Skeletal muscle satellite cell (primary cell): ENCODE measurements at regions not wholly inside any gene's neighbourhood (a gene's known extent, or its start where the extent isn't known, plus 50 kb on each side); places are given as distances from the start of the nearest gene placed in this dataset.

Experiments
- H3K27me3 ChIP-seq: 2 replicates; pipeline ENCODE4 v1.7.0; 2013; ENCODE audit warnings: low read length; ENCODE audit not compliant: control insufficient read depth, insufficient read depth
- H3K36me3 ChIP-seq: 2 replicates; pipeline ENCODE4 v1.7.0; 2013; ENCODE audit warnings: mild to moderate bottlenecking, control low read depth, low read length; ENCODE audit not compliant: insufficient read depth
- H3K4me1 ChIP-seq: 2 replicates; pipeline ENCODE4 v1.7.0; 2013; ENCODE audit warnings: low read length; ENCODE audit not compliant: control insufficient read depth, insufficient read depth
- H3K4me2 ChIP-seq: 2 replicates; pipeline ENCODE4 v1.7.0; 2013; ENCODE audit warnings: mild to moderate bottlenecking, low read length
- H3K4me3 ChIP-seq: 2 replicates; pipeline ENCODE4 v1.7.0; 2013; ENCODE audit warnings: low read length
- H3K9ac ChIP-seq: 2 replicates; pipeline ENCODE4 v1.7.0; 2013; ENCODE audit warnings: mild to moderate bottlenecking, low read depth, low read length, moderate library complexity
- H3K9me3 ChIP-seq: replicated peaks from 2 replicates; pipeline ENCODE4 v1.7.0; 2013; ENCODE audit warnings: mild to moderate bottlenecking, control low read depth, low read length

GRCh38 chr11:81380395-81380794 is 1353.3 kb downstream of the FAM181B start:
- peaks cover 8% of the 10 kb centered on the region for H3K9me3 ChIP-seq
- no peaks in the 10 kb centered on the region for H3K27me3 ChIP-seq
- no peak overlapping the region for H3K9ac ChIP-seq
- H3K4me3 ChIP-seq = no peak overlapping the region
- no peaks in the 10 kb centered on the region for H3K4me1 ChIP-seq
- no peaks in the 10 kb centered on the region for H3K36me3 ChIP-seq
- no peak overlapping the region for H3K4me2 ChIP-seq

- Histone ChIP-seq H3K9me3 (peaks cover 8% of the 10 kb centered on the region), H3K4me2 (no peak overlapping the region), H3K4me1 (no peaks in the 10 kb centered on the region), H3K27me3 (no peaks in the 10 kb centered on the region), H3K9ac (no peak overlapping the region), H3K4me3 (no peak overlapping the region), H3K36me3 (no peaks in the 10 kb centered on the region)
Measured at GRCh38 chr11:81377418-81377817, 1356.2 kb downstream of the FAM181B start.

DNA sequence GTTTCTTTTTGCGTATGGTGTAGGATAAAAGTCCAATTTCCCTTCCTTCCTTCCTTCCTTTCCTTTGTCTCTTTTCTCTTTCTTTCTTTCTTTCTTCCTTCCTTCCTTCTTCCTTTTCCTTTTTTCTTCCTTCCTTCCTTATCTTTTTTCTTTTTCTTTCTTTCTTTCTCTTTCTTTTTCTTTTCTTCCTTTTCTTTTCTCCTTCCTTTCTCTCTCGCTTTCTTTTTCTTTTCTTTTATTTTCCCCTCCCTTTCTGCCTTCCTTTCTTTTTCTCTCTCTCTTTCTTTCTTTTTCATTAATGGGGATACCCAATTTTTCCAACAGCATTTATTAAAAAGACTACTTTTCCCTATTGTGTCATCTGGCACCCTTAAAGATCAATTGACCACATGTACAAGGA is 1359.7 kb downstream of the FAM181B start:
- H3K4me1 ChIP-seq = no peaks in the 10 kb centered on the region
- H3K9ac ChIP-seq = no peak overlapping the region
- no peaks in the 10 kb centered on the region for H3K36me3 ChIP-seq
- H3K4me3 ChIP-seq = no peak overlapping the region
- H3K27me3 ChIP-seq = no peaks in the 10 kb centered on the region
- H3K4me2 ChIP-seq = no peak overlapping the region
- peaks cover 5% of the 10 kb centered on the region for H3K9me3 ChIP-seq

DNA sequence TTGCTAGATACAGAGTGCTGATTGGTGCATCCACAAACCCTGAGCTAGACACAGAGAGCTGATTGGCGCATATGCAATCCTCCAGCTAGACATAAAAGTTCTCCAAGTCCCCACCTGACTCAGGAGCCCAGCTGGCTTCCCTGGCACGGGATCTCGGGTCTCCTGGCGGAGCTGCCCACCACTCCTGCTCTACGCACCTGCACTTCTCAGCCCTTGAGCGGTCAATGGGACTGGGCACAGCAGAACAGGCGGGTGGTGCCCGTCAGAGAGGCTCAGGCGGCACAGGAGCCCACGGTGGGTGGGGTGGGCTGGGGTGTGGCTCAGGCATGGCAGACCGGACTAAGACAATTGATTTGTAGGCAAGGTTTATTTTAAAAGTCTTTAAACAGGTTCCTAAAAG is 1365.5 kb downstream of the FAM181B start:
- no peak overlapping the region for H3K4me3 ChIP-seq
- H3K9me3 ChIP-seq = peaks cover 2% of the 10 kb centered on the region
- no peak overlapping the region for H3K9ac ChIP-seq
- no peaks in the 10 kb centered on the region for H3K4me1 ChIP-seq
- no peaks in the 10 kb centered on the region for H3K36me3 ChIP-seq
- no peaks in the 10 kb centered on the region for H3K27me3 ChIP-seq
- no peak overlapping the region for H3K4me2 ChIP-seq

GRCh38 chr11:81365496-81365895 is 1368.2 kb downstream of the FAM181B start:
- H3K4me3 ChIP-seq = no peak overlapping the region
- no peaks in the 10 kb centered on the region for H3K27me3 ChIP-seq
- H3K4me1 ChIP-seq = no peaks in the 10 kb centered on the region
- H3K4me2 ChIP-seq = no peak overlapping the region
- no peaks in the 10 kb centered on the region for H3K36me3 ChIP-seq
- H3K9ac ChIP-seq = no peak overlapping the region
- H3K9me3 ChIP-seq = peaks cover 2% of the 10 kb centered on the region

- H3K9me3 ChIP-seq = no peaks in the 10 kb centered on the region
- H3K36me3 ChIP-seq = no peaks in the 10 kb centered on the region
- H3K9ac ChIP-seq = no peak overlapping the region
- no peaks in the 10 kb centered on the region for H3K27me3 ChIP-seq
- H3K4me2 ChIP-seq = no peak overlapping the region
- no peaks in the 10 kb centered on the region for H3K4me1 ChIP-seq
- no peak overlapping the region for H3K4me3 ChIP-seq
Measured at GRCh38 chr11:81359476-81359875, 1374.2 kb downstream of the FAM181B start.

- Histone ChIP-seq H3K4me2 (no peak overlapping the region), H3K9me3 (peaks cover 2% of the 10 kb centered on the region), H3K27me3 (no peaks in the 10 kb centered on the region), H3K4me3 (no peak overlapping the region), H3K36me3 (no peaks in the 10 kb centered on the region), H3K4me1 (no peaks in the 10 kb centered on the region), H3K9ac (no peak overlapping the region)
Measured at GRCh38 chr11:81345609-81346008, 1388.1 kb downstream of the FAM181B start.

- no peaks in the 10 kb centered on the region for H3K36me3 ChIP-seq
- H3K4me1 ChIP-seq = no peaks in the 10 kb centered on the region
- no peaks in the 10 kb centered on the region for H3K27me3 ChIP-seq
- H3K9ac ChIP-seq = no peak overlapping the region
- peaks cover 2% of the 10 kb centered on the region for H3K9me3 ChIP-seq
- H3K4me2 ChIP-seq = no peak overlapping the region
- H3K4me3 ChIP-seq = no peak overlapping the region
Measured at GRCh38 chr11:81342966-81343365, 1390.7 kb downstream of the FAM181B start.

- Histone ChIP-seq H3K4me3 (no peak overlapping the region), H3K4me2 (no peak overlapping the region), H3K4me1 (no peaks in the 10 kb centered on the region), H3K9ac (no peak overlapping the region), H3K9me3 (peaks cover 2% of the 10 kb centered on the region), H3K27me3 (no peaks in the 10 kb centered on the region), H3K36me3 (no peaks in the 10 kb centered on the region)
Measured at GRCh38 chr11:81340225-81340624, 1393.4 kb downstream of the FAM181B start.

DNA sequence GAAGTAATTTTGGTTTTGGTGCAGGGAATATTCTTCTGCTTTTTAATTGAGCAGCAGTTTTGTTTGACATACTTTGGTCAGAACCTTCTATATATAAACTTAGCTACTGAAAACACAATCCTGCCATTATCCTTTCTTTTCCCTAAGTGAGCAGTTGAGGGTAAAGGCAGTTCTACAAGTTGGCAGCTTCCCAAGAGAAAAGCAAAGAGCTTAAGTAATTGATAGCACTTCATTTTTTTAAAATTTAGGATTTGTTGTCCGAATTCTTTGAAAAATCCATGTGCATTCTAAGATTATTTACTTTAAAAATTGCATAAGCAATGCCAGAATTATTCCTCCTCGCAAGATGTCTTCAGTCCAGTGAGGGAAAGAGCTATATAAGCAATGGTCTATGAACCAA is 1394.1 kb downstream of the FAM181B start:
- Histone ChIP-seq H3K4me2 (no peak overlapping the region), H3K36me3 (no peaks in the 10 kb centered on the region), H3K9ac (no peak overlapping the region), H3K4me1 (no peaks in the 10 kb centered on the region), H3K9me3 (peaks cover 2% of the 10 kb centered on the region), H3K4me3 (no peak overlapping the region), H3K27me3 (no peaks in the 10 kb centered on the region)

GRCh38 chr11:81337756-81338155 is 1395.9 kb downstream of the FAM181B start:
- no peaks in the 10 kb centered on the region for H3K27me3 ChIP-seq
- no peaks in the 10 kb centered on the region for H3K4me1 ChIP-seq
- H3K36me3 ChIP-seq = no peaks in the 10 kb centered on the region
- no peak overlapping the region for H3K4me3 ChIP-seq
- H3K4me2 ChIP-seq = no peak overlapping the region
- no peaks in the 10 kb centered on the region for H3K9me3 ChIP-seq
- H3K9ac ChIP-seq = no peak overlapping the region

DNA sequence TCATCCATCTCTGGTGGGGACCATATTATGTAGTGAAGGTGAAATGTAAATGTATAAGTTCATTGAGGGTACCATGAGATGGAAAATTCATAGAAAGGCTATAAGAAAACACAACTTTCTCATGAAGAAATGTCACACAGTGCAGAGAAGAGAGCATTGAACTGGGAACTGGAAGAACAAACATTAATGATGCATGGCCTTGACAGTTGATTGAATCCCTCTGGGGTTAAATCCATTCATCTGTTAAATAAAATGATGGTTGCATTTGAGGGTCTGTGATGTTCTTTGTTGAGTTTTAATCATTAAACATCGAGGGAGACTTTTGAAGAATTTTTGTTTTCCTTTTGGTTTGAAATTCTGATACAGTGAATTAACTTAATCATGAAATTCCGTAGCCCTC is 1401.4 kb downstream of the FAM181B start:
- Histone ChIP-seq H3K4me1 (no peaks in the 10 kb centered on the region), H3K4me2 (no peak overlapping the region), H3K36me3 (no peaks in the 10 kb centered on the region), H3K9me3 (peaks cover 5% of the 10 kb centered on the region), H3K4me3 (no peak overlapping the region), H3K27me3 (no peaks in the 10 kb centered on the region), H3K9ac (no peak overlapping the region)
